ENCODE measurements at regions not wholly inside any gene's neighbourhood (a gene's known extent, or its start where the extent isn't known, plus 50 kb on each side); places are given as distances from the start of the nearest gene placed in this dataset.

DNA sequence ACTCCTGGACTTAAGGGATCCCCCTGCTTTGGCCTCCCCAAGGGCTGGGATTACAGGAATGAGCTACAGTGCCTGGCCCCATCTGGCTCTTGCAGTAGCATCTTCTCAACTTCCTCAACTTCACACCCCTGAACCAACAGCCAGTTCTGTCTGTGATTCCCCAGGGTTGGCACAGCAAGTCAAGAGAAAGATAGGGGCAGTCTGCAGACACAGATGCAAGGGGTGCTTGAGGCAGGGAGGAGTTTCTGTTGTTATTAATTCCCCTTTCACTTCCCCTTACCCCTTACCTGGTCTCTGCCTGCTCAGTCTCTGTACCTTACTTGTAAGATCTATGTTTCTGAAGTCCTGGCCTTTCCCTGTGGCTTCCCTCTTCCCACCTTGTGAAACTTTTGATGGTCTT, 54.1 kb upstream of the MEX3C start:
- no peak for TF ChIP-seq EZH2 (IDR thresholded peaks at IDR 0.05; ENCODE audit: borderline replicate concordance, low read depth, low read length, severe bottlenecking)
- TF ChIP-seq, protein P1, sequence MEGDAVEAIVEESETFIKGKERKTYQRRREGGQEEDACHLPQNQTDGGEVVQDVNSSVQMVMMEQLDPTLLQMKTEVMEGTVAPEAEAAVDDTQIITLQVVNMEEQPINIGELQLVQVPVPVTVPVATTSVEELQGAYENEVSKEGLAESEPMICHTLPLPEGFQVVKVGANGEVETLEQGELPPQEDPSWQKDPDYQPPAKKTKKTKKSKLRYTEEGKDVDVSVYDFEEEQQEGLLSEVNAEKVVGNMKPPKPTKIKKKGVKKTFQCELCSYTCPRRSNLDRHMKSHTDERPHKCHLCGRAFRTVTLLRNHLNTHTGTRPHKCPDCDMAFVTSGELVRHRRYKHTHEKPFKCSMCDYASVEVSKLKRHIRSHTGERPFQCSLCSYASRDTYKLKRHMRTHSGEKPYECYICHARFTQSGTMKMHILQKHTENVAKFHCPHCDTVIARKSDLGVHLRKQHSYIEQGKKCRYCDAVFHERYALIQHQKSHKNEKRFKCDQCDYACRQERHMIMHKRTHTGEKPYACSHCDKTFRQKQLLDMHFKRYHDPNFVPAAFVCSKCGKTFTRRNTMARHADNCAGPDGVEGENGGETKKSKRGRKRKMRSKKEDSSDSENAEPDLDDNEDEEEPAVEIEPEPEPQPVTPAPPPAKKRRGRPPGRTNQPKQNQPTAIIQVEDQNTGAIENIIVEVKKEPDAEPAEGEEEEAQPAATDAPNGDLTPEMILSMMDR (IDR thresholded peaks at IDR 0.05; ENCODE audit: borderline replicate concordance, extremely low read depth, low read length, poor library complexity, severe bottlenecking) = no peak
